Hematopoietic multipotent progenitor cell (in vitro differentiated cells): ENCODE measurements at regions not wholly inside any gene's neighbourhood (a gene's known extent, or its start where the extent isn't known, plus 50 kb on each side); places are given as distances from the start of the nearest gene placed in this dataset.

ENCODE experiments used
- DNase-seq, 3 donors: peaks; one replicate each; pipeline ENCODE4 v3.0.0-alpha.2; 2011 to 2015; ENCODE audit warnings: low read depth in 2 of 3, low spot score in 2 of 3

- DNase-seq: no peak
Measured at GRCh38 chr16:26189536-26189935, 497.8 kb downstream of the HS3ST4 start.

GRCh38 chr16:26194526-26194925, 502.8 kb downstream of the HS3ST4 start:
- no peak for DNase-seq

- no peak for DNase-seq
Measured at GRCh38 chr16:26195225-26195624, 503.5 kb downstream of the HS3ST4 start.

GRCh38 chr16:26196310-26196709, 504.6 kb downstream of the HS3ST4 start:
- DNase-seq: no peak

- DNase-seq: no peak
Measured at GRCh38 chr16:26196802-26197201, 505.0 kb downstream of the HS3ST4 start.

GRCh38 chr16:26197707-26198106, 505.9 kb downstream of the HS3ST4 start:
- no peak for DNase-seq

GRCh38 chr16:26198221-26198620, 506.5 kb downstream of the HS3ST4 start:
- no peak for DNase-seq

GRCh38 chr16:26204138-26204537, 512.4 kb downstream of the HS3ST4 start:
- DNase-seq: no peak

GRCh38 chr16:26211542-26211941, 519.8 kb downstream of the HS3ST4 start:
- DNase-seq: no peak

GRCh38 chr16:26212599-26212998, 520.8 kb downstream of the HS3ST4 start:
- no peak for DNase-seq

GRCh38 chr16:26214581-26215174, 522.9 kb downstream of the HS3ST4 start:
- DNase-seq: no peak

GRCh38 chr16:26220894-26221293, 529.1 kb downstream of the HS3ST4 start:
- DNase-seq: no peak

GRCh38 chr16:26231647-26232046, 539.9 kb downstream of the HS3ST4 start:
- no peak for DNase-seq

GRCh38 chr16:26240807-26241206, 549.0 kb downstream of the HS3ST4 start:
- no peak for DNase-seq

GRCh38 chr16:26247063-26247462, 555.3 kb downstream of the HS3ST4 start:
- DNase-seq: no peak

GRCh38 chr16:26252598-26252997, 560.8 kb downstream of the HS3ST4 start:
- no peak for DNase-seq

GRCh38 chr16:26261621-26262020, 569.9 kb downstream of the HS3ST4 start:
- DNase-seq: no peak

GRCh38 chr16:26263406-26263805, 571.6 kb downstream of the HS3ST4 start:
- no peak for DNase-seq

- DNase-seq: no peak
Measured at GRCh38 chr16:26267641-26268040, 575.9 kb downstream of the HS3ST4 start.

GRCh38 chr16:26269673-26270072, 577.9 kb downstream of the HS3ST4 start:
- DNase-seq: no peak

- DNase-seq: no peak
Measured at GRCh38 chr16:26273607-26274006, 581.8 kb downstream of the HS3ST4 start.

GRCh38 chr16:26275021-26275590, 583.3 kb downstream of the HS3ST4 start:
- DNase-seq: no peak

GRCh38 chr16:26276289-26276688, 584.5 kb downstream of the HS3ST4 start:
- no peak for DNase-seq
